ENCODE measurements at regions not wholly inside any gene's neighbourhood (a gene's known extent, or its start where the extent isn't known, plus 50 kb on each side); places are given as distances from the start of the nearest gene placed in this dataset.
"Not testable (repeated sequence)": the region's sequence is repeated elsewhere in the genome, so short reads cannot be mapped to it uniquely, and the experiment has no call there.

- DNase-seq = no peak
Measured at GRCh38 chr6:66179361-66179760, 472.3 kb upstream of the EYS start.

GRCh38 chr6:66173587-66173986 is 466.6 kb upstream of the EYS start:
- DNase-seq = no peak

- not testable (repeated sequence) for DNase-seq
Measured at GRCh38 chr6:66166713-66167112, 459.7 kb upstream of the EYS start.

GRCh38 chr6:66161546-66162108 is 454.6 kb upstream of the EYS start:
- no peak for DNase-seq

- DNase-seq = no peak
Measured at GRCh38 chr6:66159937-66160336, 452.9 kb upstream of the EYS start.

GRCh38 chr6:66153247-66153646 is 446.2 kb upstream of the EYS start:
- no peak for DNase-seq

- no peak for DNase-seq
Measured at GRCh38 chr6:66149132-66149531, 442.1 kb upstream of the EYS start.

- DNase-seq = no peak
Measured at GRCh38 chr6:66145867-66146266, 438.8 kb upstream of the EYS start.

- no peak for DNase-seq
Measured at GRCh38 chr6:66134021-66134420, 427.0 kb upstream of the EYS start.

- DNase-seq = no peak
Measured at GRCh38 chr6:66128656-66129055, 421.6 kb upstream of the EYS start.

GRCh38 chr6:66128243-66128642 is 421.2 kb upstream of the EYS start:
- peak in 12 of 51 donors; percentile 1 to 23 (median 6) for DNase-seq

GRCh38 chr6:66127061-66127460 is 420.0 kb upstream of the EYS start:
- peak in 2 of 51 donors; percentile 2 to 5 for DNase-seq

GRCh38 chr6:66126358-66126757 is 419.3 kb upstream of the EYS start:
- DNase-seq = no peak

GRCh38 chr6:66103954-66104353 is 396.9 kb upstream of the EYS start:
- DNase-seq = no peak

GRCh38 chr6:66103354-66103753 is 396.3 kb upstream of the EYS start:
- no peak for DNase-seq

- DNase-seq = no peak
Measured at GRCh38 chr6:66096679-66097078, 389.7 kb upstream of the EYS start.

- no peak for DNase-seq
Measured at GRCh38 chr6:66094615-66095014, 387.6 kb upstream of the EYS start.

GRCh38 chr6:66092306-66092705 is 385.3 kb upstream of the EYS start:
- DNase-seq = not testable (repeated sequence)

GRCh38 chr6:66086532-66086931 is 379.5 kb upstream of the EYS start:
- DNase-seq = no peak

- no peak for DNase-seq
Measured at GRCh38 chr6:66082914-66083313, 375.9 kb upstream of the EYS start.

- DNase-seq = no peak
Measured at GRCh38 chr6:66068907-66069306, 361.9 kb upstream of the EYS start.

- no peak for DNase-seq
Measured at GRCh38 chr6:66068033-66068432, 361.0 kb upstream of the EYS start.

GRCh38 chr6:66065313-66065712 is 358.3 kb upstream of the EYS start:
- DNase-seq = no peak

- no peak for DNase-seq
Measured at GRCh38 chr6:66057034-66057433, 350.0 kb upstream of the EYS start.
